COLO668 (cell line): ENCODE measurements at regions not wholly inside any gene's neighbourhood (a gene's known extent, or its start where the extent isn't known, plus 50 kb on each side); places are given as distances from the start of the nearest gene placed in this dataset.

Experiments used
- DNase-seq: peaks from one replicate; lab custom pipeline; 2025; ENCODE audit not compliant: unreplicated experiment; lab: John Stamatoyannopoulos, UW

GRCh38 chr1:14094611-14095400 is 394.8 kb downstream of the PRDM2 start:
- DNase-seq: no peak

GRCh38 chr1:14098294-14098913 is 398.4 kb downstream of the PRDM2 start:
- no peak for DNase-seq

- DNase-seq: no peak
These were observed 400.5 kb downstream of the PRDM2 start for GRCh38 chr1:14100444-14100843.

GRCh38 chr1:14100919-14101318 is 400.9 kb downstream of the PRDM2 start:
- DNase-seq: no peak

GRCh38 chr1:14102180-14102579 is 402.2 kb downstream of the PRDM2 start:
- no peak for DNase-seq

- no peak for DNase-seq
These were observed 404.0 kb downstream of the PRDM2 start for GRCh38 chr1:14103878-14104430.

- DNase-seq: no peak
These were observed 406.1 kb downstream of the PRDM2 start for GRCh38 chr1:14106126-14106525.

GRCh38 chr1:14106679-14107313 is 406.8 kb downstream of the PRDM2 start:
- DNase-seq: no peak

- peak; percentile 51 for DNase-seq
These were observed 408.6 kb downstream of the PRDM2 start for GRCh38 chr1:14108356-14109275.

- no peak for DNase-seq
These were observed 409.3 kb downstream of the PRDM2 start for GRCh38 chr1:14109276-14109635.

GRCh38 chr1:14110040-14110439 is 410.1 kb downstream of the PRDM2 start:
- DNase-seq: no peak

- no peak for DNase-seq
These were observed 411.1 kb downstream of the PRDM2 start for GRCh38 chr1:14111121-14111520.

GRCh38 chr1:14112613-14113012 is 412.6 kb downstream of the PRDM2 start:
- DNase-seq: no peak

- DNase-seq: no peak
These were observed 413.3 kb downstream of the PRDM2 start for GRCh38 chr1:14113271-14113670.

GRCh38 chr1:14113841-14114567 is 414.0 kb downstream of the PRDM2 start:
- DNase-seq: peak; percentile 67

- DNase-seq: no peak
These were observed 416.0 kb downstream of the PRDM2 start for GRCh38 chr1:14115976-14116375.

GRCh38 chr1:14117700-14118099 is 417.7 kb downstream of the PRDM2 start:
- no peak for DNase-seq

- DNase-seq: no peak
These were observed 418.9 kb downstream of the PRDM2 start for GRCh38 chr1:14118691-14119485.

GRCh38 chr1:14120895-14121294 is 420.9 kb downstream of the PRDM2 start:
- DNase-seq: no peak
